ENCODE measurements at regions not wholly inside any gene's neighbourhood (a gene's known extent, or its start where the extent isn't known, plus 50 kb on each side); places are given as distances from the start of the nearest gene placed in this dataset.
A peak's percentile ranks its signal among the peaks of the same experiment; 100 is the strongest.

GRCh38 chr10:10438335-10439100 is 579.2 kb upstream of the CELF2 start:
- no peak for DNase-seq (ENCODE audit: low spot score)

GRCh38 chr10:10456856-10457255 is 560.8 kb upstream of the CELF2 start:
- no peak for DNase-seq (ENCODE audit: low spot score)

GRCh38 chr10:10460451-10460850 is 557.2 kb upstream of the CELF2 start:
- DNase-seq (ENCODE audit: low spot score) = no peak

- no peak for DNase-seq (ENCODE audit: low spot score)
These were observed 555.3 kb upstream of the CELF2 start for GRCh38 chr10:10462151-10462941.

GRCh38 chr10:10471758-10472157 is 545.9 kb upstream of the CELF2 start:
- DNase-seq (ENCODE audit: low spot score) = no peak

- DNase-seq (ENCODE audit: low spot score) = no peak
These were observed 541.9 kb upstream of the CELF2 start for GRCh38 chr10:10475812-10476211.

GRCh38 chr10:10477844-10478243 is 539.8 kb upstream of the CELF2 start:
- peak; percentile 5 for DNase-seq (ENCODE audit: low spot score)

- no peak for DNase-seq (ENCODE audit: low spot score)
These were observed 538.2 kb upstream of the CELF2 start for GRCh38 chr10:10479465-10479864.

GRCh38 chr10:10482613-10483012 is 535.1 kb upstream of the CELF2 start:
- DNase-seq (ENCODE audit: low spot score) = no peak

GRCh38 chr10:10489076-10489475 is 528.6 kb upstream of the CELF2 start:
- no peak for DNase-seq (ENCODE audit: low spot score)

- DNase-seq (ENCODE audit: low spot score) = no peak
These were observed 527.7 kb upstream of the CELF2 start for GRCh38 chr10:10489805-10490571.

- DNase-seq (ENCODE audit: low spot score) = no peak
These were observed 527.1 kb upstream of the CELF2 start for GRCh38 chr10:10490581-10490980.

- DNase-seq (ENCODE audit: low spot score) = no peak
These were observed 525.3 kb upstream of the CELF2 start for GRCh38 chr10:10492420-10492819.

- no peak for DNase-seq (ENCODE audit: low spot score)
These were observed 523.8 kb upstream of the CELF2 start for GRCh38 chr10:10493833-10494232.

- DNase-seq (ENCODE audit: low spot score) = no peak
These were observed 520.4 kb upstream of the CELF2 start for GRCh38 chr10:10497245-10497644.

- no peak for DNase-seq (ENCODE audit: low spot score)
These were observed 518.9 kb upstream of the CELF2 start for GRCh38 chr10:10498781-10499180.

GRCh38 chr10:10499839-10500238 is 517.8 kb upstream of the CELF2 start:
- DNase-seq (ENCODE audit: low spot score) = peak; percentile 65

- DNase-seq (ENCODE audit: low spot score) = peak; percentile 37
These were observed 516.7 kb upstream of the CELF2 start for GRCh38 chr10:10500937-10501336.

- DNase-seq (ENCODE audit: low spot score) = no peak
These were observed 513.9 kb upstream of the CELF2 start for GRCh38 chr10:10503772-10504171.

- no peak for DNase-seq (ENCODE audit: low spot score)
These were observed 509.5 kb upstream of the CELF2 start for GRCh38 chr10:10508211-10508610.

- no peak for DNase-seq (ENCODE audit: low spot score)
These were observed 507.5 kb upstream of the CELF2 start for GRCh38 chr10:10510179-10510578.

GRCh38 chr10:10513067-10513466 is 504.6 kb upstream of the CELF2 start:
- DNase-seq (ENCODE audit: low spot score) = no peak

All from H4 (cell line).